Loucy (cell line): ENCODE measurements at regions not wholly inside any gene's neighbourhood (a gene's known extent, or its start where the extent isn't known, plus 50 kb on each side); places are given as distances from the start of the nearest gene placed in this dataset.

Experiments used
- H2AFZ ChIP-seq: fragments of 200-600 bp; sonication (generic); 2 replicates; pipeline ENCODE4 v1.6.0; 2016; ENCODE audit warnings: antibody characterized with exemption, mild to moderate bottlenecking, low read length, moderate library complexity
- H3F3A ChIP-seq: fragments of 200-600 bp; 2 replicates; pipeline ENCODE4 v1.6.0; 2016; ENCODE audit warnings: antibody characterized with exemption, low read depth, mild to moderate bottlenecking
- H3K27me3 ChIP-seq: fragments of 200-600 bp; sonication (generic); 2 replicates; pipeline ENCODE4 v1.6.1; 2014; ENCODE audit warnings: low read length, mild to moderate bottlenecking; ENCODE audit not compliant: insufficient read depth, poor library complexity, severe bottlenecking
- H3K36me3 ChIP-seq: fragments of 200-600 bp; sonication (generic); 2 replicates; pipeline ENCODE4 v1.6.1; 2016; ENCODE audit warnings: low read length; ENCODE audit not compliant: insufficient read depth
- H3K4me1 ChIP-seq: fragments of 200-600 bp; sonication (generic); 2 replicates; pipeline ENCODE4 v1.5.1; 2014; ENCODE audit warnings: low read length, mild to moderate bottlenecking; ENCODE audit not compliant: insufficient read depth, poor library complexity, severe bottlenecking
- H3K4me2 ChIP-seq: fragments of 200-600 bp; sonication (generic); 2 replicates; pipeline ENCODE4 v1.6.0; 2014; ENCODE audit warnings: antibody characterized with exemption, low read length, low read depth, mild to moderate bottlenecking; ENCODE audit not compliant: poor library complexity, severe bottlenecking
- H3K4me3 ChIP-seq: fragments of 200-600 bp; sonication (generic); 2 replicates; pipeline ENCODE4 v1.5.1; 2014; ENCODE audit warnings: low read length, mild to moderate bottlenecking, mixed read lengths; ENCODE audit not compliant: poor library complexity, severe bottlenecking
- H3K79me2 ChIP-seq: fragments of 200-600 bp; sonication (generic); 2 replicates; pipeline ENCODE4 v1.6.1; 2014; ENCODE audit warnings: low read length; ENCODE audit not compliant: insufficient read depth
- H3K9ac ChIP-seq: fragments of 200-600 bp; sonication (generic); 2 replicates; pipeline ENCODE4 v1.6.0; 2014; ENCODE audit warnings: mild to moderate bottlenecking, low read depth, low read length, moderate library complexity; ENCODE audit not compliant: poor library complexity, severe bottlenecking
- H3K9me2 ChIP-seq: fragments of 200-600 bp; sonication (generic); replicated peaks from 2 replicates; pipeline ENCODE4 v1.6.1; 2016; ENCODE audit warnings: low read depth, low read length, mixed read lengths
- H3K9me3 ChIP-seq: fragments of 200-600 bp; sonication (generic); 2 replicates; pipeline ENCODE4 v1.6.1; 2014; ENCODE audit warnings: mild to moderate bottlenecking, antibody characterized with exemption, low read length, low read depth; ENCODE audit not compliant: insufficient read depth
- H4K20me1 ChIP-seq: fragments of 200-600 bp; sonication (generic); 2 replicates; pipeline ENCODE4 v1.6.0; 2014; ENCODE audit warnings: antibody characterized with exemption, low read length, mild to moderate bottlenecking; ENCODE audit not compliant: insufficient read depth, poor library complexity, severe bottlenecking
- CTCF ChIP-seq: fragments of 200-600 bp; sonication (generic); conservative IDR thresholded peaks from 2 replicates; pipeline ENCODE4 v1.5.1; 2014; ENCODE audit warnings: mild to moderate bottlenecking, antibody characterized with exemption, low read length
- EZH2phosphoT487 ChIP-seq: fragments of 200-600 bp; IDR thresholded peaks from 2 replicates; pipeline ENCODE4 v1.6.1; 2018; ENCODE audit warnings: antibody characterized with exemption, mild to moderate bottlenecking, moderate library complexity, borderline replicate concordance

- H4K20me1 ChIP-seq, result no peaks in the 10 kb centered on the region
- no peaks in the 10 kb centered on the region for H3K27me3 ChIP-seq
- H3K79me2 ChIP-seq, result no peaks in the 10 kb centered on the region
- 0 out of 2 replicates have a peak, but pooled peaks cover 3% of the 10 kb centered on the region for H3F3A ChIP-seq
- H3K4me2 ChIP-seq, result no peak overlapping the region
- H3K4me3 ChIP-seq, result no peak overlapping the region
- no peaks in the 10 kb centered on the region for H3K9me2 ChIP-seq
- H3K4me1 ChIP-seq, result peaks cover 76% of the 10 kb centered on the region
- H3K36me3 ChIP-seq, result no peaks in the 10 kb centered on the region
- H3K9me3 ChIP-seq, result no peaks in the 10 kb centered on the region
- no peak overlapping the region for H3K9ac ChIP-seq
- TF ChIP-seq EZH2phosphoT487 (no peak), CTCF (no peak)
- no peak overlapping the region for H2AFZ ChIP-seq
Observed at GRCh38 chr10:110416776-110417711, 80.7 kb upstream of the DUSP5 start.

GRCh38 chr10:110418218-110418617 is 79.5 kb upstream of the DUSP5 start:
- Histone ChIP-seq H3K9ac (no peak overlapping the region), H3K9me2 (no peaks in the 10 kb centered on the region), H3K4me3 (no peak overlapping the region), H3F3A (0 out of 2 replicates have a peak, but pooled peaks cover 3% of the 10 kb centered on the region), H3K9me3 (no peaks in the 10 kb centered on the region), H2AFZ (no peak overlapping the region), H3K4me1 (peaks cover 70% of the 10 kb centered on the region), H4K20me1 (no peaks in the 10 kb centered on the region), H3K36me3 (no peaks in the 10 kb centered on the region), H3K4me2 (no peak overlapping the region), H3K27me3 (no peaks in the 10 kb centered on the region), H3K79me2 (no peaks in the 10 kb centered on the region)
- TF ChIP-seq CTCF, result no peak
- no peak for TF ChIP-seq EZH2phosphoT487

- Histone ChIP-seq H3K4me2 (no peak overlapping the region), H3K36me3 (no peaks in the 10 kb centered on the region), H3K9me2 (no peaks in the 10 kb centered on the region), H3K9ac (no peak overlapping the region), H2AFZ (no peak overlapping the region), H4K20me1 (no peaks in the 10 kb centered on the region), H3K4me3 (no peak overlapping the region), H3K9me3 (no peaks in the 10 kb centered on the region), H3K4me1 (peaks cover 60% of the 10 kb centered on the region), H3K79me2 (no peaks in the 10 kb centered on the region), H3F3A (no peaks in the 10 kb centered on the region), H3K27me3 (no peaks in the 10 kb centered on the region)
- no peak for TF ChIP-seq EZH2phosphoT487
- TF ChIP-seq CTCF, result no peak
Observed at GRCh38 chr10:110419265-110419664, 78.4 kb upstream of the DUSP5 start.
